Astrocyte (in vitro differentiated cells and primary cell): ENCODE measurements at regions not wholly inside any gene's neighbourhood (a gene's known extent, or its start where the extent isn't known, plus 50 kb on each side); places are given as distances from the start of the nearest gene placed in this dataset.
"Not testable (repeated sequence)": the region's sequence is repeated elsewhere in the genome, so short reads cannot be mapped to it uniquely, and the experiment has no call there.

ENCODE experiments used
- DNase-seq: peaks from one replicate; pipeline ENCODE4 v3.0.0-alpha.2; 2010; ENCODE audit warnings: low read depth
- FAIRE-seq: peaks from 2 replicates; lab custom pipeline; 2011; peaks lifted over from hg19 to GRCh38; lab: Jason Lieb, UNC
- H2AFZ ChIP-seq: 2 replicates; pipeline ENCODE4 v1.6.0; 2012; ENCODE audit warnings: low read depth, low read length, inconsistent platforms
- H3K27ac ChIP-seq: 2 replicates; pipeline ENCODE4 v1.5.1; 2011; ENCODE audit warnings: low read depth, low read length, inconsistent platforms
- H3K27me3 ChIP-seq: 2 replicates; pipeline ENCODE4 v1.6.0; 2011; ENCODE audit warnings: low read length, inconsistent platforms; ENCODE audit not compliant: insufficient read depth
- H3K36me3 ChIP-seq: 2 replicates; pipeline ENCODE4 v1.5.1; 2011; ENCODE audit warnings: low read length, inconsistent platforms; ENCODE audit not compliant: insufficient read depth
- H3K4me1 ChIP-seq: 2 replicates; pipeline ENCODE4 v1.5.1; 2011; ENCODE audit warnings: low read length, inconsistent platforms; ENCODE audit not compliant: insufficient read depth
- H3K4me2 ChIP-seq: 2 replicates; pipeline ENCODE4 v1.6.0; 2012; ENCODE audit warnings: low read length, inconsistent platforms
- H3K4me3 ChIP-seq: 2 replicates; pipeline ENCODE4 v1.5.1; 2011; ENCODE audit warnings: low read depth, mild to moderate bottlenecking, low read length, inconsistent platforms; ENCODE audit not compliant: insufficient read depth
- H3K79me2 ChIP-seq: 2 replicates; pipeline ENCODE4 v1.6.0; 2012; ENCODE audit warnings: mild to moderate bottlenecking, low read length, inconsistent platforms; ENCODE audit not compliant: insufficient read depth
- H3K9ac ChIP-seq: 2 replicates; pipeline ENCODE4 v1.6.0; 2012; ENCODE audit warnings: mild to moderate bottlenecking, low read length, inconsistent platforms
- H3K9me3 ChIP-seq: 2 replicates; pipeline ENCODE4 v1.5.1; 2012; ENCODE audit warnings: low read depth, mild to moderate bottlenecking, low read length, inconsistent platforms; ENCODE audit not compliant: insufficient read depth
- H4K20me1 ChIP-seq: 2 replicates; pipeline ENCODE4 v1.6.0; 2012; ENCODE audit warnings: low read length, inconsistent platforms; ENCODE audit not compliant: insufficient read depth
- H3K27ac Mint-ChIP-seq: one replicate; pipeline ENCODE4 v1.8.0; 2021; ENCODE audit warnings: mild to moderate bottlenecking, mixed read lengths; ENCODE audit not compliant: unreplicated experiment
- H3K27me3 Mint-ChIP-seq: one replicate; pipeline ENCODE4 v1.8.0; 2021; ENCODE audit warnings: low read depth, mixed read lengths; ENCODE audit not compliant: unreplicated experiment
- H3K36me3 Mint-ChIP-seq: one replicate; pipeline ENCODE4 v1.8.0; 2021; ENCODE audit warnings: low read depth, mixed read lengths; ENCODE audit not compliant: unreplicated experiment
- H3K4me1 Mint-ChIP-seq: one replicate; pipeline ENCODE4 v1.8.0; 2021; ENCODE audit warnings: low read depth, mixed read lengths; ENCODE audit not compliant: unreplicated experiment
- H3K4me3 Mint-ChIP-seq: one replicate; pipeline ENCODE4 v1.8.0; 2021; ENCODE audit warnings: mild to moderate bottlenecking, moderate library complexity, mixed read lengths; ENCODE audit not compliant: unreplicated experiment
- H3K9me3 Mint-ChIP-seq: one replicate; pipeline ENCODE4 v1.8.0; 2021; ENCODE audit warnings: mild to moderate bottlenecking, mixed read lengths; ENCODE audit not compliant: unreplicated experiment
- EZH2 ChIP-seq: IDR thresholded peaks from 2 replicates; pipeline ENCODE4 v1.6.1; 2012; ENCODE audit warnings: mild to moderate bottlenecking, low read length, inconsistent platforms; ENCODE audit not compliant: insufficient read depth
- TF ChIP-seq, protein P1 (sequence below): IDR thresholded peaks from 2 replicates; pipeline ENCODE4 v1.5.1; 2011; ENCODE audit warnings: low read depth, mild to moderate bottlenecking, inconsistent platforms, low read length, moderate library complexity; ENCODE audit not compliant: insufficient read depth

DNA sequence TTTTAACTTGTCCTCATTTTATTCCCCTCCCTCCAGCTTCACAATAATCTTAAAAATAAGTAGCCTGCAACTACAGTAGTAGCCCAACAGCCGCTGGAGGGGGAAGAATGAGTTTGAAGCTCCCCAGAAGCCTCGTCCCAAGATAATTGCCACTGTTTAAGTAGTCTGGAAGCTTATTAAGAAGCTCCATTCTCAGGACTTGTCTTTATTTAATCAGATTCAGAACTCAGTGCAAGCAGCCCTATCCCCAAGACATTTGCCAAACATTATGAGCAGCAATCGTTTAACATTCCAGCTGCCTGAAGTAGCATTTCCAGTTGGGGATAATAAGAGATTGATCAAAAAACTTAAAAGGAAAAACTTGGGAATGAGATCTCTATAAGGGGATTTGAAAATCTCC lies 106.0 kb downstream of the URB2 start:
- Histone ChIP-seq H3K4me2 (no peak overlapping the region), H3K9ac (no peak overlapping the region), H3K79me2 (no peaks in the 10 kb centered on the region), H3K4me1 (no peaks in the 10 kb centered on the region), H3K36me3 (no peaks in the 10 kb centered on the region), H3K27me3 (peaks cover 10% of the 10 kb centered on the region), H4K20me1 (no peaks in the 10 kb centered on the region), H3K9me3 (no peaks in the 10 kb centered on the region), H2AFZ (no peak overlapping the region), H3K4me3 (no peak overlapping the region), H3K27ac (no peak overlapping the region)
- Mint-ChIP-seq H3K4me3 (no peak overlapping the region), H3K27me3 (peaks cover 14% of the 10 kb centered on the region), H3K4me1 (peaks cover 3% of the 10 kb centered on the region), H3K36me3 (no peaks in the 10 kb centered on the region), H3K9me3 (peaks cover 1% of the 10 kb centered on the region), H3K27ac (no peak overlapping the region)
- no peak for TF ChIP-seq EZH2
- TF ChIP-seq, protein P1, sequence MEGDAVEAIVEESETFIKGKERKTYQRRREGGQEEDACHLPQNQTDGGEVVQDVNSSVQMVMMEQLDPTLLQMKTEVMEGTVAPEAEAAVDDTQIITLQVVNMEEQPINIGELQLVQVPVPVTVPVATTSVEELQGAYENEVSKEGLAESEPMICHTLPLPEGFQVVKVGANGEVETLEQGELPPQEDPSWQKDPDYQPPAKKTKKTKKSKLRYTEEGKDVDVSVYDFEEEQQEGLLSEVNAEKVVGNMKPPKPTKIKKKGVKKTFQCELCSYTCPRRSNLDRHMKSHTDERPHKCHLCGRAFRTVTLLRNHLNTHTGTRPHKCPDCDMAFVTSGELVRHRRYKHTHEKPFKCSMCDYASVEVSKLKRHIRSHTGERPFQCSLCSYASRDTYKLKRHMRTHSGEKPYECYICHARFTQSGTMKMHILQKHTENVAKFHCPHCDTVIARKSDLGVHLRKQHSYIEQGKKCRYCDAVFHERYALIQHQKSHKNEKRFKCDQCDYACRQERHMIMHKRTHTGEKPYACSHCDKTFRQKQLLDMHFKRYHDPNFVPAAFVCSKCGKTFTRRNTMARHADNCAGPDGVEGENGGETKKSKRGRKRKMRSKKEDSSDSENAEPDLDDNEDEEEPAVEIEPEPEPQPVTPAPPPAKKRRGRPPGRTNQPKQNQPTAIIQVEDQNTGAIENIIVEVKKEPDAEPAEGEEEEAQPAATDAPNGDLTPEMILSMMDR = no peak
- no peak for DNase-seq
- no peak for FAIRE-seq

DNA sequence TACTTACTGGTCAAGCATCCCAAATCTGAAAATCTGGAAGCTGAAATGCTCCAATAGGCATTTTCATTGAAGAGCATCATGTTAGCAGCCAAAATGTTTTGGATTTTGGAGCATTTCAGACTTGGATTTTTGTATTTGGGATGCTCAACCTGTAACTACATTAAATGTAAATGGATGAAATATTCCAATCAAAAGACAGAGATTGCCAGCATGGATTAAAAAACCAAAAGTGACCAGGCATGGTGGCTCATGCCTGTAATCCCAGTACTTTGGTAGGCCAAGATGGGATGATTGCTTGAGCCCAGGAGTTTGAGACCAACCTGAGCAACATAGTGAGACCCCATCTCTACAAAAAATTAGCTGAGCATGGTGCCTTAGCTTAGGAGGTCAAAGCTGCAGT lies 110.3 kb downstream of the URB2 start:
- no peak for TF ChIP-seq EZH2
- TF ChIP-seq, protein P1 = no peak
- Mint-ChIP-seq H3K27ac (no peak overlapping the region), H3K9me3 (peaks cover 3% of the 10 kb centered on the region), H3K27me3 (peaks cover 1% of the 10 kb centered on the region), H3K36me3 (no peaks in the 10 kb centered on the region), H3K4me3 (no peak overlapping the region), H3K4me1 (no peaks in the 10 kb centered on the region)
- Histone ChIP-seq H4K20me1 (no peaks in the 10 kb centered on the region), H3K27me3 (peaks cover 2% of the 10 kb centered on the region), H3K9ac (no peak overlapping the region), H3K4me1 (no peaks in the 10 kb centered on the region), H2AFZ (no peak overlapping the region), H3K79me2 (no peaks in the 10 kb centered on the region), H3K4me2 (no peak overlapping the region), H3K4me3 (no peak overlapping the region), H3K27ac (no peak overlapping the region), H3K9me3 (no peaks in the 10 kb centered on the region), H3K36me3 (no peaks in the 10 kb centered on the region)
- FAIRE-seq (no peak), DNase-seq (no peak)

DNA sequence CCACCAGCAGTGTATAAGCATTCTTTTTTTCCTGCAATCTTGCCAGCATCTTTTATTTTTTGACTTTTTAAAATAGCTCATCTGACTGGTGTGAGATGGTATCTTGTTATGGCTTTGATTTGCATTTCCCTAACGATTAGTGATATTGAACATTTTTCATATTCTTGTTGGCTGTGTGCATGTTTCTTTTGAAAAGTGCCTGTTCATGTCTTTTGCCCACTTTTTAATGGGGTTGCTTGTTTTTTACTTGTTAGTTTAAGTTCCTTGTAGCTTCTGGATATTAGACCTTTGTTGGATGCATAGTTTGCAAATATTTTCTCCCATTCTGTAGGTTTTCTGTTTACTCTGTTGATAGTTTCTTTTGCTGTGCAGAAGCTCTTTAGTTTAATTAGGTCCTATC lies 116.6 kb downstream of the URB2 start:
- not testable (repeated sequence) for H3K9me3 ChIP-seq, FAIRE-seq, H3K27ac Mint-ChIP-seq

More for the DNA sequence above, 116.6 kb downstream of the URB2 start:
- H3K4me1 ChIP-seq, DNase-seq, H3K9ac ChIP-seq, H3K79me2 ChIP-seq, H3K36me3 ChIP-seq, H2AFZ ChIP-seq, H3K27ac ChIP-seq, H3K4me2 ChIP-seq, H4K20me1 ChIP-seq, H3K27me3 Mint-ChIP-seq, H3K4me1 Mint-ChIP-seq, H3K4me3 Mint-ChIP-seq, H3K4me3 ChIP-seq, H3K36me3 Mint-ChIP-seq, H3K27me3 ChIP-seq: not testable (repeated sequence)
- H3K9me3 Mint-ChIP-seq = peaks cover 20% of the 10 kb centered on the region
